Activated CD4-positive, alpha-beta T cell treated with anti-CD3 and anti-CD28 coated beads for 36 hours (primary cell): ENCODE measurements at regions not wholly inside any gene's neighbourhood (a gene's known extent, or its start where the extent isn't known, plus 50 kb on each side); places are given as distances from the start of the nearest gene placed in this dataset.

ENCODE experiments used
- ATAC-seq: fragments of 200-7000 bp; cut with Tn5 transposase; one replicate; pipeline ENCODE4 v1.10.0; 2021; ENCODE audit warnings: mild to moderate bottlenecking, moderate library complexity
- CTCF ChIA-PET: fragments of 350-600 bp; sonication (Branson Sonifier 250); formaldehyde crosslinking; loops from one replicate; lab custom pipeline; 2021; ENCODE audit warnings: antibody characterized with exemption; lab: Charles Lee
- POLR2A ChIA-PET: fragments of 350-600 bp; sonication (Branson Sonifier 250); formaldehyde crosslinking; loops from one replicate; lab custom pipeline; 2021; ENCODE audit warnings: antibody characterized with exemption, inconsistent platforms; lab: Charles Lee
- DNase-seq: peaks from one replicate; pipeline ENCODE4 v3.0.0-alpha.2; 2020
- H3K27ac Mint-ChIP-seq: one replicate; pipeline ENCODE4 v1.8.0; 2021; ENCODE audit warnings: mixed read lengths
- H3K27me3 Mint-ChIP-seq: one replicate; pipeline ENCODE4 v1.8.0; 2021; ENCODE audit warnings: mixed read lengths
- H3K36me3 Mint-ChIP-seq: one replicate; pipeline ENCODE4 v1.8.0; 2021; ENCODE audit warnings: low read depth, mixed read lengths
- H3K4me1 Mint-ChIP-seq: one replicate; pipeline ENCODE4 v1.8.0; 2021; ENCODE audit warnings: mixed read lengths
- H3K4me3 Mint-ChIP-seq: one replicate; pipeline ENCODE4 v1.8.0; 2021; ENCODE audit warnings: mild to moderate bottlenecking, moderate library complexity, mixed read lengths
- H3K9me3 Mint-ChIP-seq: one replicate; pipeline ENCODE4 v1.8.0; 2021; ENCODE audit warnings: low read depth, mixed read lengths
- intact Hi-C, 2 experiments: fragments of 100-400 bp; cut with DNase I in 1 of 2; cut with micrococcal nuclease in 1 of 2; formaldehyde crosslinking; loops; one replicate each; pipeline versions ENCODE4 v1.14.2 to v1.15.1; 2022 to 2024; cut with DNase I, micrococcal nuclease

GRCh38 chr10:131802156-131802915 lies 98.5 kb upstream of the PPP2R2D start:
- H3K27me3 Mint-ChIP-seq = peaks cover 9% of the 10 kb centered on the region
- H3K4me3 Mint-ChIP-seq = no peak overlapping the region
- H3K27ac Mint-ChIP-seq = no peak overlapping the region
- H3K9me3 Mint-ChIP-seq = peaks cover 16% of the 10 kb centered on the region
- no peaks in the 10 kb centered on the region for H3K4me1 Mint-ChIP-seq
- DNase-seq = no peak
- POLR2A ChIA-PET = interaction anchor here (0.7 kb wide), 1 partner anchor 690 kb away, joined by 6 read pairs; no protein-coding TSS in a partner anchor
- no peak for ATAC-seq
- intact Hi-C loops = no loop called here
- CTCF ChIA-PET = no interaction called here
- H3K36me3 Mint-ChIP-seq = no peaks in the 10 kb centered on the region

GRCh38 chr10:131802996-131803395 lies 97.8 kb upstream of the PPP2R2D start:
- H3K4me3 Mint-ChIP-seq = no peak overlapping the region
- ATAC-seq = no peak
- H3K4me1 Mint-ChIP-seq = no peaks in the 10 kb centered on the region
- POLR2A ChIA-PET = interaction anchor here (0.7 kb wide), 1 partner anchor 689 kb away, joined by 6 read pairs; no protein-coding TSS in a partner anchor
- no peak overlapping the region for H3K27ac Mint-ChIP-seq
- intact Hi-C loops = no loop called here
- CTCF ChIA-PET = no interaction called here
- H3K9me3 Mint-ChIP-seq = peaks cover 13% of the 10 kb centered on the region
- peaks cover 8% of the 10 kb centered on the region for H3K27me3 Mint-ChIP-seq
- no peak for DNase-seq
- H3K36me3 Mint-ChIP-seq = no peaks in the 10 kb centered on the region

- Mint-ChIP-seq H3K9me3 (peaks cover 8% of the 10 kb centered on the region), H3K27ac (no peak overlapping the region), H3K4me3 (no peak overlapping the region), H3K27me3 (peaks cover 8% of the 10 kb centered on the region), H3K36me3 (no peaks in the 10 kb centered on the region), H3K4me1 (no peaks in the 10 kb centered on the region)
- DNase-seq = no peak
- no peak for ATAC-seq
- intact Hi-C loops = no loop called here
- ChIA-PET CTCF (no interaction called here), POLR2A (no interaction called here)
Measured at GRCh38 chr10:131803860-131804425, 96.9 kb upstream of the PPP2R2D start.

- Mint-ChIP-seq H3K36me3 (no peaks in the 10 kb centered on the region), H3K9me3 (peaks cover 3% of the 10 kb centered on the region), H3K4me1 (no peaks in the 10 kb centered on the region), H3K4me3 (no peak overlapping the region), H3K27ac (no peak overlapping the region), H3K27me3 (peaks cover 8% of the 10 kb centered on the region)
- no peak for DNase-seq
- no peak for ATAC-seq
- ChIA-PET CTCF (no interaction called here), POLR2A (no interaction called here)
- intact Hi-C loops = no loop called here
Measured at GRCh38 chr10:131804551-131805295, 96.1 kb upstream of the PPP2R2D start.

GRCh38 chr10:131805696-131806095 lies 95.1 kb upstream of the PPP2R2D start:
- Mint-ChIP-seq H3K36me3 (no peaks in the 10 kb centered on the region), H3K9me3 (no peaks in the 10 kb centered on the region), H3K27me3 (peaks cover 4% of the 10 kb centered on the region), H3K4me3 (no peak overlapping the region), H3K27ac (no peak overlapping the region), H3K4me1 (no peaks in the 10 kb centered on the region)
- ChIA-PET POLR2A (no interaction called here), CTCF (interaction anchor here (0.7 kb wide), 1 partner anchor 428 kb away, joined by 4 read pairs; no protein-coding TSS in a partner anchor)
- intact Hi-C loops = no loop called here
- ATAC-seq (no peak), DNase-seq (no peak)

- ChIA-PET POLR2A (no interaction called here), CTCF (interaction anchor here (0.7 kb wide), 1 partner anchor 428 kb away, joined by 4 read pairs; no protein-coding TSS in a partner anchor)
- H3K27ac Mint-ChIP-seq = no peak overlapping the region
- H3K36me3 Mint-ChIP-seq = no peaks in the 10 kb centered on the region
- intact Hi-C loops = no loop called here
- no peak overlapping the region for H3K4me3 Mint-ChIP-seq
- DNase-seq = no peak
- no peaks in the 10 kb centered on the region for H3K4me1 Mint-ChIP-seq
- no peaks in the 10 kb centered on the region for H3K9me3 Mint-ChIP-seq
- H3K27me3 Mint-ChIP-seq = peaks cover 4% of the 10 kb centered on the region
- no peak for ATAC-seq
Measured at GRCh38 chr10:131806146-131806545, 94.7 kb upstream of the PPP2R2D start.

- ATAC-seq (no peak), DNase-seq (no peak)
- intact Hi-C loops = no loop called here
- Mint-ChIP-seq H3K27me3 (peaks cover 4% of the 10 kb centered on the region), H3K4me1 (no peaks in the 10 kb centered on the region), H3K9me3 (no peaks in the 10 kb centered on the region), H3K4me3 (no peak overlapping the region), H3K36me3 (no peaks in the 10 kb centered on the region), H3K27ac (no peak overlapping the region)
- POLR2A ChIA-PET = no interaction called here
- CTCF ChIA-PET = interaction anchor here (0.7 to 0.8 kb wide), 2 partner anchors 20 to 429 kb away, joined by 3 to 4 read pairs; no protein-coding TSS in a partner anchor
Measured at GRCh38 chr10:131806646-131807317, 94.0 kb upstream of the PPP2R2D start.

GRCh38 chr10:131808370-131808930 lies 92.4 kb upstream of the PPP2R2D start:
- DNase-seq (no peak), ATAC-seq (no peak)
- Mint-ChIP-seq H3K4me1 (no peaks in the 10 kb centered on the region), H3K36me3 (no peaks in the 10 kb centered on the region), H3K9me3 (no peaks in the 10 kb centered on the region), H3K4me3 (no peak overlapping the region), H3K27ac (no peak overlapping the region), H3K27me3 (peaks cover 4% of the 10 kb centered on the region)
- intact Hi-C loops = no loop called here
- ChIA-PET CTCF (no interaction called here), POLR2A (no interaction called here)

GRCh38 chr10:131810036-131810804 lies 90.6 kb upstream of the PPP2R2D start:
- DNase-seq (no peak), ATAC-seq (no peak)
- Mint-ChIP-seq H3K36me3 (no peaks in the 10 kb centered on the region), H3K27me3 (peaks cover 6% of the 10 kb centered on the region), H3K4me1 (no peaks in the 10 kb centered on the region), H3K27ac (no peak overlapping the region), H3K4me3 (no peak overlapping the region), H3K9me3 (no peaks in the 10 kb centered on the region)
- intact Hi-C loops = no loop called here
- CTCF ChIA-PET = no interaction called here
- POLR2A ChIA-PET = no interaction called here

- ChIA-PET POLR2A (no interaction called here), CTCF (no interaction called here)
- Mint-ChIP-seq H3K9me3 (no peaks in the 10 kb centered on the region), H3K4me3 (no peak overlapping the region), H3K36me3 (no peaks in the 10 kb centered on the region), H3K4me1 (no peaks in the 10 kb centered on the region), H3K27ac (no peak overlapping the region), H3K27me3 (peaks cover 6% of the 10 kb centered on the region)
- DNase-seq (no peak), ATAC-seq (no peak)
- intact Hi-C loops = no loop called here
Measured at GRCh38 chr10:131810805-131811629, 89.8 kb upstream of the PPP2R2D start.
